Thymus (tissue), 11 donors: ENCODE measurements at regions not wholly inside any gene's neighbourhood (a gene's known extent, or its start where the extent isn't known, plus 50 kb on each side); places are given as distances from the start of the nearest gene placed in this dataset.
A peak's percentile ranks its signal among the peaks of the same experiment; 100 is the strongest.

ENCODE experiments used
- DNase-seq, 9 donors: peaks; one replicate each; pipeline ENCODE4 v3.0.0-alpha.2; 2013; ENCODE audit warnings: low spot score in 9 of 9, low read depth in 6 of 9, missing footprints in 1 of 9
- H3K27ac ChIP-seq, 2 donors: one replicate each; pipeline ENCODE4 v1.5.1; 2013; ENCODE audit warnings: control low read depth in 1 of 2, low read depth in 1 of 2, low read length in 1 of 2, mild to moderate bottlenecking in 1 of 2, moderate library complexity in 1 of 2
- H3K27me3 ChIP-seq, 2 donors: one replicate each; pipeline ENCODE4 v1.5.1; 2013; ENCODE audit warnings: low read length in 1 of 2; ENCODE audit not compliant: control insufficient read depth in 2 of 2, insufficient read depth in 1 of 2
- H3K36me3 ChIP-seq, 2 donors: one replicate each; pipeline ENCODE4 v1.5.1; 2013; ENCODE audit warnings: low read length in 1 of 2, mild to moderate bottlenecking in 1 of 2, moderate library complexity in 1 of 2; ENCODE audit not compliant: control insufficient read depth in 2 of 2, insufficient read depth in 2 of 2
- H3K4me1 ChIP-seq, 2 donors: one replicate each; pipeline ENCODE4 v1.5.1; 2013; ENCODE audit warnings: low read length in 2 of 2; ENCODE audit not compliant: control insufficient read depth in 2 of 2, insufficient read depth in 2 of 2
- H3K4me3 ChIP-seq, 2 donors: one replicate each; pipeline ENCODE4 v1.5.1; 2013; ENCODE audit warnings: low read length in 2 of 2, control low read depth in 1 of 2, mild to moderate bottlenecking in 1 of 2
- H3K9me3 ChIP-seq, 2 donors: one replicate each; pipeline ENCODE4 v1.5.1; 2013; ENCODE audit warnings: low read length in 1 of 2, mild to moderate bottlenecking in 1 of 2; ENCODE audit not compliant: control insufficient read depth in 2 of 2, insufficient read depth in 1 of 2
- WGBS: extraction: QIAGEN DNeasy Blood & Tissue Kit; methylation state at CpG from one replicate; pipeline ENCODE4 v1.1.7; 2013; 5-methylcytosine and 5-hydroxymethylcytosine counted together
- donor health status: healthy.

GRCh38 chr14:66046591-66046990 lies 439.6 kb upstream of the CCDC196 start:
- H3K27ac ChIP-seq: no peak overlapping the region
- no peak for DNase-seq
- no peaks in the 10 kb centered on the region for H3K9me3 ChIP-seq
- H3K27me3 ChIP-seq: no peaks in the 10 kb centered on the region
- no peaks in the 10 kb centered on the region for H3K36me3 ChIP-seq
- no peaks in the 10 kb centered on the region for H3K4me1 ChIP-seq
- no peak overlapping the region for H3K4me3 ChIP-seq
- WGBS: 96% methylated on average over 1 of the region's 1 CpG

GRCh38 chr14:66056268-66056907 lies 429.8 kb upstream of the CCDC196 start:
- DNase-seq: no peak
- Histone ChIP-seq H3K27ac (no peak overlapping the region), H3K4me3 (no peak overlapping the region), H3K4me1 (no peaks in the 10 kb centered on the region), H3K27me3 (no peaks in the 10 kb centered on the region), H3K9me3 (peaks cover 0 to 4% of the 10 kb centered on the region in 2 donors), H3K36me3 (no peaks in the 10 kb centered on the region)
- 85% methylated on average over 5 of the region's 5 CpGs for WGBS

- Histone ChIP-seq H3K36me3 (no peaks in the 10 kb centered on the region), H3K4me3 (no peak overlapping the region), H3K4me1 (no peaks in the 10 kb centered on the region), H3K27ac (no peak overlapping the region), H3K9me3 (peaks cover 0 to 4% of the 10 kb centered on the region in 2 donors), H3K27me3 (no peaks in the 10 kb centered on the region)
- DNase-seq: no peak
- 95% methylated on average over 1 of the region's 1 CpG for WGBS
Measured at GRCh38 chr14:66056926-66057552, 429.1 kb upstream of the CCDC196 start.

- 96% methylated on average over 5 of the region's 5 CpGs for WGBS
- no peak for DNase-seq
- H3K4me3 ChIP-seq: no peak overlapping the region
Measured at GRCh38 chr14:66065188-66065587, 421.0 kb upstream of the CCDC196 start.

GRCh38 chr14:66066981-66067776 lies 419.0 kb upstream of the CCDC196 start:
- Histone ChIP-seq H3K4me1 (no peaks in the 10 kb centered on the region), H3K27me3 (no peaks in the 10 kb centered on the region), H3K9me3 (no peaks in the 10 kb centered on the region), H3K4me3 (no peak overlapping the region), H3K36me3 (no peaks in the 10 kb centered on the region), H3K27ac (no peak overlapping the region)
- WGBS: 97% methylated on average over 9 of the region's 9 CpGs
- DNase-seq: peak in 1 of 9 donors; percentile 4

More at GRCh38 chr14:66065188-66065587, 421.0 kb upstream of the CCDC196 start:
- Histone ChIP-seq H3K4me1 (no peaks in the 10 kb centered on the region), H3K9me3 (no peaks in the 10 kb centered on the region), H3K27me3 (no peaks in the 10 kb centered on the region), H3K27ac (no peak overlapping the region), H3K36me3 (no peaks in the 10 kb centered on the region)

GRCh38 chr14:66069036-66069435 lies 417.1 kb upstream of the CCDC196 start:
- WGBS: over 99% methylated on average over 2 of the region's 2 CpGs
- Histone ChIP-seq H3K4me1 (no peaks in the 10 kb centered on the region), H3K27me3 (no peaks in the 10 kb centered on the region), H3K9me3 (no peaks in the 10 kb centered on the region), H3K36me3 (no peaks in the 10 kb centered on the region), H3K27ac (no peak overlapping the region), H3K4me3 (no peak overlapping the region)
- no peak for DNase-seq

GRCh38 chr14:66069830-66070541 lies 416.2 kb upstream of the CCDC196 start:
- Histone ChIP-seq H3K9me3 (no peaks in the 10 kb centered on the region), H3K27me3 (no peaks in the 10 kb centered on the region), H3K4me3 (no peak overlapping the region), H3K27ac (no peak overlapping the region), H3K36me3 (no peaks in the 10 kb centered on the region), H3K4me1 (no peaks in the 10 kb centered on the region)
- 88% methylated on average over 7 of the region's 7 CpGs for WGBS
- DNase-seq: no peak

- Histone ChIP-seq H3K27ac (no peak overlapping the region), H3K4me3 (no peak overlapping the region), H3K4me1 (no peaks in the 10 kb centered on the region), H3K36me3 (no peaks in the 10 kb centered on the region), H3K9me3 (no peaks in the 10 kb centered on the region), H3K27me3 (no peaks in the 10 kb centered on the region)
- DNase-seq: peak; percentile 23 to 75 (median 53)
- 63% methylated on average over 12 of the region's 12 CpGs for WGBS
Measured at GRCh38 chr14:66070542-66071319, 415.4 kb upstream of the CCDC196 start.
